ENCODE measurements at regions not wholly inside any gene's neighbourhood (a gene's known extent, or its start where the extent isn't known, plus 50 kb on each side); places are given as distances from the start of the nearest gene placed in this dataset.
A peak's percentile ranks its signal among the peaks of the same experiment; 100 is the strongest.

- POLR2A ChIA-PET: no interaction called here
- Histone ChIP-seq H3K9me3 (no peaks in the 10 kb centered on the region), H3K4me2 (no peak overlapping the region), H3K27ac (no peak overlapping the region), H3K4me1 (no peaks in the 10 kb centered on the region), H3K4me3 (no peak overlapping the region)
- FAIRE-seq (no peak), DNase-seq (ENCODE audit: low read depth in 1 of 2, low spot score in 1 of 2) (no peak), ATAC-seq (0 out of 6 replicates have a peak, but pooled peaks of 1 of the 2 experiments have one; percentile 20)
- 93% methylated on average over 19 of the region's 21 CpGs for WGBS (ENCODE audit: missing lambda C conversion rate)
- CTCF ChIA-PET: interaction anchor here (1.5 kb wide), 1 partner anchor 143 kb away, joined by 5 read pairs; no protein-coding TSS in a partner anchor
- TF ChIP-seq CTCF (IDR thresholded peaks at IDR 0.05) (no peak), USF2 (IDR thresholded peaks at IDR 0.05) (no peak), EHMT2 (IDR thresholded peaks at IDR 0.05; ENCODE audit: low read depth) (no peak), ZSCAN20 (CRISPR knock-in tag; IDR thresholded peaks at IDR 0.05) (no peak), SREBF2 (IDR thresholded peaks at IDR 0.05) (no peak), REST (IDR thresholded peaks at IDR 0.05) (no peak), EP300 (IDR thresholded peaks at IDR 0.05) (no peak), BCL3 (IDR thresholded peaks at IDR 0.05) (no peak)
Observed at GRCh38 chr11:71108013-71108865, 144.1 kb downstream of the SHANK2 start.

GRCh38 chr11:71106671-71107070 lies 145.7 kb downstream of the SHANK2 start:
- H3K9me3 ChIP-seq: no peaks in the 10 kb centered on the region
- DNase-seq (ENCODE audit: low read depth in 1 of 2, low spot score in 1 of 2) (no peak), FAIRE-seq (no peak), ATAC-seq (no peak)
- no peak overlapping the region for H3K27ac ChIP-seq
- no peak overlapping the region for H3K4me3 ChIP-seq
- H3K4me2 ChIP-seq: no peak overlapping the region
- no peaks in the 10 kb centered on the region for H3K4me1 ChIP-seq
- ChIA-PET CTCF (interaction anchor here (0.6 to 1.5 kb wide), 3 partner anchors 145 to 192 kb away, joined by 3 to 5 read pairs (median 4); no protein-coding TSS in a partner anchor), POLR2A (no interaction called here)
- TF ChIP-seq HOXB13 (CRISPR knock-in tag; IDR thresholded peaks at IDR 0.05; ENCODE audit: low read depth) (no peak), FOSL2 (IDR thresholded peaks at IDR 0.05) (no peak), FOSL2 (CRISPR knock-in tag; IDR thresholded peaks at IDR 0.05) (no peak), EHMT2 (IDR thresholded peaks at IDR 0.05; ENCODE audit: low read depth) (no peak), GATA3 (IDR thresholded peaks at IDR 0.05; ENCODE audit: borderline replicate concordance) (no peak), CEBPB (IDR thresholded peaks at IDR 0.05) (no peak), HOXA7 (CRISPR knock-in tag; IDR thresholded peaks at IDR 0.05) (no peak), ELK1 (IDR thresholded peaks at IDR 0.05; ENCODE audit: low read depth, low read length) (no peak), ZNF302 (CRISPR knock-in tag; IDR thresholded peaks at IDR 0.05) (no peak), HES2 (IDR thresholded peaks at IDR 0.05) (no peak), HEYL (CRISPR knock-in tag; IDR thresholded peaks at IDR 0.05) (no peak), CHD4 (IDR thresholded peaks at IDR 0.05; ENCODE audit: borderline replicate concordance) (no peak), TP53 (CRISPR knock-in tag; IDR thresholded peaks at IDR 0.05) (no peak), POLR2A (IDR thresholded peaks at IDR 0.05; ENCODE audit: low read length) (no peak), HDAC2 (IDR thresholded peaks at IDR 0.05) (no peak), MAX (IDR thresholded peaks at IDR 0.05) (no peak), ZSCAN20 (CRISPR knock-in tag; IDR thresholded peaks at IDR 0.05) (no peak), ESRRA (IDR thresholded peaks at IDR 0.05; ENCODE audit: borderline replicate concordance, low read length) (no peak), PBX3 (IDR thresholded peaks at IDR 0.05) (no peak), RNF2 (IDR thresholded peaks at IDR 0.05; ENCODE audit: borderline replicate concordance, low read depth) (no peak)
- WGBS (ENCODE audit: missing lambda C conversion rate): 94% methylated on average over 6 of the region's 6 CpGs

All from A549 (cell line).